ENCODE measurements at regions not wholly inside any gene's neighbourhood (a gene's known extent, or its start where the extent isn't known, plus 50 kb on each side); places are given as distances from the start of the nearest gene placed in this dataset.

DNA sequence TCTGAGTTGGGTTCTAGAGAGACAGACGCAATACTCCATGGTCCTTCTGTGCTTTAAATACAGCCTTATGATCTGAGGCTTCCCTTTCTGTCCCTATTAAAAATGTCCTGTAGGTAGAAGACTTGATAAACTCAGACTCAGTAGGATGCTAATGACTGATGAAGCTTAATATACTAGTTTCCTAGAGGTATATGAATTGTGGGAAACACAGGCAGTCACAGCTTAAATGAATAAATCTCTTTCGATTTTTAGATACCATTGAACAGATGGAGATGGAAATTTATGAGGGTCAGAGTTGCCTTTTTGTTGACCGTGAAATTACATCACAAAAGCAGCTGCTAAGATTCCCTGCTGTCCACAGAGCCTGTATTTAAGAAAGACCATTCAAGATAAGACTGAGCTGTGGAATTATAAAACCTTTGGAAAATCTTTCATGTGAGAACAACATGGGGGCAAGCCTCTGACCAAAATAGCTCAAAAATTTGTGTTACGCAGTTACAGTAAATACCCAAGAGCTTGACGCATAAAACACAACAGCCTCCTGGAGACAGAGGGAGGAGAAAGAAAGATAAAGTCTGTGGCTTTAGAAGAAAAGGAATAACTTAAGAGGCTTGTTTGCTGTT lies 172.3 kb downstream of the AASDHPPT start:
- TF ChIP-seq EP300 (IDR thresholded peaks at IDR 0.05; ENCODE audit: borderline replicate concordance) (no peak), CREB1 (IDR thresholded peaks at IDR 0.05; ENCODE audit: low read depth) (no peak), RAD21 (IDR thresholded peaks at IDR 0.05; ENCODE audit: low read depth) (no peak), ZBTB7A (IDR thresholded peaks at IDR 0.05; ENCODE audit: low read depth) (no peak), FOXM1 (IDR thresholded peaks at IDR 0.05; ENCODE audit: borderline replicate concordance, low read depth) (no peak), CEBPB (IDR thresholded peaks at IDR 0.05) (no peak), NFIC (IDR thresholded peaks at IDR 0.05) (no peak), TCF12 (IDR thresholded peaks at IDR 0.05; ENCODE audit: low read depth) (no peak), YY1 (IDR thresholded peaks at IDR 0.05; ENCODE audit: low read depth) (no peak)

GRCh38 chr11:106262852-106263251 lies 185.4 kb downstream of the AASDHPPT start:
- no peak for TF ChIP-seq RAD21 (IDR thresholded peaks at IDR 0.05; ENCODE audit: low read depth)
- TF ChIP-seq YY1 (IDR thresholded peaks at IDR 0.05; ENCODE audit: low read depth) = no peak
- no peak for TF ChIP-seq TCF12 (IDR thresholded peaks at IDR 0.05; ENCODE audit: low read depth)
- TF ChIP-seq CEBPB (IDR thresholded peaks at IDR 0.05) = no peak
- TF ChIP-seq TAF1 (IDR thresholded peaks at IDR 0.05; ENCODE audit: low read depth) = no peak
- no peak for TF ChIP-seq MAX (IDR thresholded peaks at IDR 0.05)
- no peak for TF ChIP-seq CREB1 (IDR thresholded peaks at IDR 0.05; ENCODE audit: low read depth)
- no peak for TF ChIP-seq EGR1 (IDR thresholded peaks at IDR 0.05)
- no peak for TF ChIP-seq NFIC (IDR thresholded peaks at IDR 0.05)
- no peak for TF ChIP-seq ZBTB7A (IDR thresholded peaks at IDR 0.05; ENCODE audit: low read depth)

DNA sequence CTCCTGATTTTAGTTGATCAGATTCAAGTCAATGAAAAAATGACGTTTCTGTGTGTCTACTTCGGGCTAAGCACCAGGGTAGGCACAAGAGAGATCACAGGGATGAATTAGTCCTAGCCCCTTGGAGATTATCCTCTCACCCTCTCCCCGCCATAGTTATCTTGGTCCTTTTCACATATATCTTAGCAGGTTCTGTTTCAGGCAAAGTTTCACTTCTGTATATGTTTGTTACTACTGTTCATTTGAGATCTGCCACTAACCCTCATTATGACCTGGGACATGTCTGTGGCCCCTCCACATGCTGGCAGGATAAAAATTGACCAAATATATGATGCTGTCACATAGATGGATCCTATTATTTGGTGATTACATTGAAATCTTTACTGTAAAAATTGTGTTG lies 186.1 kb downstream of the AASDHPPT start:
- TF ChIP-seq ZBTB7A (IDR thresholded peaks at IDR 0.05; ENCODE audit: low read depth) = no peak
- no peak for TF ChIP-seq NFIC (IDR thresholded peaks at IDR 0.05)
- no peak for TF ChIP-seq CREB1 (IDR thresholded peaks at IDR 0.05; ENCODE audit: low read depth)
- TF ChIP-seq MAX (IDR thresholded peaks at IDR 0.05) = no peak
- TF ChIP-seq, protein P1, sequence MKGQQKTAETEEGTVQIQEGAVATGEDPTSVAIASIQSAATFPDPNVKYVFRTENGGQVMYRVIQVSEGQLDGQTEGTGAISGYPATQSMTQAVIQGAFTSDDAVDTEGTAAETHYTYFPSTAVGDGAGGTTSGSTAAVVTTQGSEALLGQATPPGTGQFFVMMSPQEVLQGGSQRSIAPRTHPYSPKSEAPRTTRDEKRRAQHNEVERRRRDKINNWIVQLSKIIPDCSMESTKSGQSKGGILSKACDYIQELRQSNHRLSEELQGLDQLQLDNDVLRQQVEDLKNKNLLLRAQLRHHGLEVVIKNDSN (IDR thresholded peaks at IDR 0.05) = no peak

GRCh38 chr11:106271086-106271485 lies 193.6 kb downstream of the AASDHPPT start:
- no peak for TF ChIP-seq ZBTB7A (IDR thresholded peaks at IDR 0.05; ENCODE audit: low read depth)
- no peak for TF ChIP-seq TEAD4 (IDR thresholded peaks at IDR 0.05)
- TF ChIP-seq NFIC (IDR thresholded peaks at IDR 0.05) = no peak
- TF ChIP-seq TAF1 (IDR thresholded peaks at IDR 0.05; ENCODE audit: low read depth) = no peak
- no peak for TF ChIP-seq MAX (IDR thresholded peaks at IDR 0.05)
- TF ChIP-seq REST (IDR thresholded peaks at IDR 0.05; ENCODE audit: low read depth) = no peak
- TF ChIP-seq EGR1 (IDR thresholded peaks at IDR 0.05) = no peak
- TF ChIP-seq TCF12 (IDR thresholded peaks at IDR 0.05; ENCODE audit: low read depth) = no peak
- TF ChIP-seq FOXM1 (IDR thresholded peaks at IDR 0.05; ENCODE audit: borderline replicate concordance, low read depth) = no peak
- TF ChIP-seq, protein P1 (IDR thresholded peaks at IDR 0.05) = no peak
- TF ChIP-seq CREB1 (IDR thresholded peaks at IDR 0.05; ENCODE audit: low read depth) = no peak
- TF ChIP-seq RAD21 (IDR thresholded peaks at IDR 0.05; ENCODE audit: low read depth) = no peak

GRCh38 chr11:106271686-106272085 lies 194.2 kb downstream of the AASDHPPT start:
- TF ChIP-seq CEBPB (IDR thresholded peaks at IDR 0.05) = no peak

GRCh38 chr11:106275151-106275550 lies 197.7 kb downstream of the AASDHPPT start:
- no peak for TF ChIP-seq TAF1 (IDR thresholded peaks at IDR 0.05; ENCODE audit: low read depth)
- no peak for TF ChIP-seq TCF12 (IDR thresholded peaks at IDR 0.05; ENCODE audit: low read depth)
- TF ChIP-seq CEBPB (IDR thresholded peaks at IDR 0.05) = no peak
- TF ChIP-seq YY1 (IDR thresholded peaks at IDR 0.05; ENCODE audit: low read depth) = no peak
- no peak for TF ChIP-seq EGR1 (IDR thresholded peaks at IDR 0.05)
- no peak for TF ChIP-seq NFIC (IDR thresholded peaks at IDR 0.05)
- no peak for TF ChIP-seq CREB1 (IDR thresholded peaks at IDR 0.05; ENCODE audit: low read depth)
- TF ChIP-seq TEAD4 (IDR thresholded peaks at IDR 0.05) = no peak

- TF ChIP-seq CREB1 (IDR thresholded peaks at IDR 0.05; ENCODE audit: low read depth) (no peak), ZBTB7A (IDR thresholded peaks at IDR 0.05; ENCODE audit: low read depth) (no peak), EP300 (IDR thresholded peaks at IDR 0.05; ENCODE audit: borderline replicate concordance) (no peak), CEBPB (IDR thresholded peaks at IDR 0.05) (no peak), EGR1 (IDR thresholded peaks at IDR 0.05) (no peak), NFIC (IDR thresholded peaks at IDR 0.05) (no peak), RAD21 (IDR thresholded peaks at IDR 0.05; ENCODE audit: low read depth) (no peak), MAX (IDR thresholded peaks at IDR 0.05) (no peak), TAF1 (IDR thresholded peaks at IDR 0.05; ENCODE audit: low read depth) (no peak), TEAD4 (IDR thresholded peaks at IDR 0.05) (no peak), TCF12 (IDR thresholded peaks at IDR 0.05; ENCODE audit: low read depth) (no peak), REST (IDR thresholded peaks at IDR 0.05; ENCODE audit: low read depth) (no peak), FOXM1 (IDR thresholded peaks at IDR 0.05; ENCODE audit: borderline replicate concordance, low read depth) (no peak), YY1 (IDR thresholded peaks at IDR 0.05; ENCODE audit: low read depth) (no peak)
- TF ChIP-seq, protein P1 (IDR thresholded peaks at IDR 0.05) = no peak
Observed at GRCh38 chr11:106276126-106276525, 198.7 kb downstream of the AASDHPPT start.

All from Ishikawa (cell line).